ENCODE measurements at regions not wholly inside any gene's neighbourhood (a gene's known extent, or its start where the extent isn't known, plus 50 kb on each side); places are given as distances from the start of the nearest gene placed in this dataset.

GRCh38 chr1:67560580-67561255 is 124.3 kb upstream of the GADD45A start:
- DNase-seq (ENCODE audit: low spot score) = no peak

DNA sequence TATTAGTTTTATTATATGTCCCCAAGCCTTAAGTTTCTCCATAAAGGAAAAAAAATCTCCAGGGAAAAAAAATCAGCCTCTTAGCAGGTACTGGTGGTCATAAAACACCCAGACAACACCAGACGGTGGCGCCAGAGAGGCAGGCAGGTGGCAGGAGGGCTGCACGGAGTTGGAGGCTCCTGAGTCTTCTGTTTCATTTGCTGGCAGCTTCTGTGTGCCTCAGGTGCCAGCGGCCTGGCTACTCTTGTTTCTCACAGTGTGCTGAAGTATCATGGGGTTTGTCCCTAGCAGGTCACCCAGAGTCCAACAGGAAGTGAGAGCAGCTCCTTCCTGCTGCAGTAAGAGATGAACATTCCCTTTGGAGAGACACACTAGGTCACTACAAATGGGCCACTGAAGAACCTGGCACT is 123.3 kb upstream of the GADD45A start:
- DNase-seq (ENCODE audit: low spot score) = no peak

DNA sequence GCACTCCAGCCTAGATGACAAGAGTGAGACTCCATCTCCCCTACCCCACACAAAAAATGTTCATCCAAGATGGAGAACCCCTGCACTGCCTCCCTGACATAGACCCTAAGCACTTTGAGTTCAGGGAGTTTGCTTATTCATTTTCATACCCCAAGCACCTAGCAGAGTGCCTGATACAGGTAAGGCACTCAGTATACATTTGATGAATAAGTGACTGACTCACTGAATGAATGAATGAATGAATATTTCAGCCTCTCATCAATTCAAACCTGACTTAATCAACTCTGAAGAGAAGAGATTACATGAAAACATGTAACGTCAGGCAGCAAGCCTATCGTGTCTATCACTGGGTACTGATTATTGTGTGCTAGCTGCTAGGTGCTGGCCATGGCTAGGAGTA is 121.3 kb upstream of the GADD45A start:
- DNase-seq (ENCODE audit: low spot score) = no peak

DNA sequence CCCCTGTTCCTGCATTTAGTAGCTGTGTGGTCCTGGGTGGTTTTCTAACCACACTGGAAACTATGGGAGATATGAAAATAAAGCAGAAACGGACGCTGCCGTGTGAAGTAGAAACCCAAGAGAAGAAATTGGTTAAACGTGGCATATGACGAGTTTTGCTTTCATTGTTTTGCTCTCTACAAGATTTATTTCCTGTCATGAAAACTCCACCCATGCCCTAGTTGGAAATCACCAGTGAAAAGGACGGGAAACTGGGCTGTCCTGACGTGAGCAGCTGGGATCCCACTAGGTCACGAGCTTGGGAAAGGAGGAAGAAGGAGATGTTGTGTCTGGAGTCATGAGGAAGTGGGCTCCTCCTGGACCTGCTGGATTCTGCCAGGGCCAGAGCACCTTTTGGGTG is 120.8 kb upstream of the GADD45A start:
- no peak for DNase-seq (ENCODE audit: low spot score)

- no peak for DNase-seq (ENCODE audit: low spot score)
Observed at GRCh38 chr1:67566803-67567377, 118.1 kb upstream of the GADD45A start.

DNA sequence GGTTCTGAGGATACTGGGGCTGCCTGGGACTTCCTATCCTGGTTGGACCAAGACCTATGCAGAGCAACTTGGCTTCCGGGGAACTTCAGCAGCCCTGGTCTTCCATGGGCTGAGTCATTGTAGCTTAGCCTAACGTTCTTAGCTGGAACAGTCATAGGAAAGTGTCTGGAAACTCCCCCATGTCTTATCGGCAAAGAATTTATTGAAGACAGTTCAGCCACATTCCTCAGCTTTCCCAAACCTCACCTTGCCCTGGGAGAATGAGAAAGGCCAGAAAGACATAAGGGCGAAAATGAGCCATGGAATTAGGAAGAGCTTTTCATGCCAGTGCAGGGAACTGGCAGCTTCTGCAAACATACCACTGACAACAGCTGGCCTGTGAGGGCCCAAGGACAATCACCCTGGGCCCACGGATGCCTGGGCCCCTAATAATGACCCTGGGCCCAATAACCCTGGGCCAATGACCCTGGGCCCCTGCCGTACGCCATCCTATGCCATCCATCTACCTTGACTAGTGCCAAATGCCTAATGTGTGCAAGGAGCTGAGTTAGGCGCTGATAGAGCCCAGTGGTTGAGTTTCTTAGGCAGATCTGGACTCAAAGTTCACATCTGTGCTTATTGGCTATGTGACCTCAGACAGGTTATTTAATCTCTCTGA is 114.4 kb upstream of the GADD45A start:
- no peak for DNase-seq (ENCODE audit: low spot score)

- no peak for DNase-seq (ENCODE audit: low spot score)
Observed at GRCh38 chr1:67571406-67571805, 113.6 kb upstream of the GADD45A start.

DNA sequence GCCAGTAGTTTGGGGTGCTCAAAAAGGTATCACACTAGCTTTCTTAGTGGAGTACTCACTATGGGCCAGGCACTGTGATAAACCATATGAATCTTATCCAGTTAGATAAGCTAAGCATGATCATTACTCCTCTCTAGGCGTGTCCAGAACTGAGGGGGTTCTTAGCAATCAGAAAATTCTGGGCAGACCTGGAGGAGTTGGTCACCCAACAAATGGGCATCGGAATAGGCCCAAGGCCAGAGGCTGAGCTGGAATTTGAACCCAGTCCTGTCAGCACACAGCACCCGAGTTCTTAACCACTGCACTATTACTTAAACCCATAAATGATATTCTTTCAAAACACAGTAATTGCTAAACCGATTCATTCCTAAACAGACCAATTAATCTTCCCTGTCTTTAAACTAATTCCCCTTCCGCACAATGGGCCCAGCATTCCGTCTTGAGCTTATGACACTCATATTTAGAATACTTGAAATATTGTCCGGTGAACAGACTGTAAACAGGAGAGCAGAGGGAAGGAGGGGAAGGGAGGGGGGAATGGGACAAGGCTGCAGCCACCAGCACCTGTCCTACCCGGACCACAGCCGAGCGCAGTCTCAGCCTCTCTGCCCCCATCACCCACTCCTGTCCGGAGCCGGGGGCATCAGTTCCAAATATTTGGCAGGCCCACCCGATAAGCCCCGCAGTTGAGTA is 113.0 kb upstream of the GADD45A start:
- DNase-seq (ENCODE audit: low spot score) = no peak

DNA sequence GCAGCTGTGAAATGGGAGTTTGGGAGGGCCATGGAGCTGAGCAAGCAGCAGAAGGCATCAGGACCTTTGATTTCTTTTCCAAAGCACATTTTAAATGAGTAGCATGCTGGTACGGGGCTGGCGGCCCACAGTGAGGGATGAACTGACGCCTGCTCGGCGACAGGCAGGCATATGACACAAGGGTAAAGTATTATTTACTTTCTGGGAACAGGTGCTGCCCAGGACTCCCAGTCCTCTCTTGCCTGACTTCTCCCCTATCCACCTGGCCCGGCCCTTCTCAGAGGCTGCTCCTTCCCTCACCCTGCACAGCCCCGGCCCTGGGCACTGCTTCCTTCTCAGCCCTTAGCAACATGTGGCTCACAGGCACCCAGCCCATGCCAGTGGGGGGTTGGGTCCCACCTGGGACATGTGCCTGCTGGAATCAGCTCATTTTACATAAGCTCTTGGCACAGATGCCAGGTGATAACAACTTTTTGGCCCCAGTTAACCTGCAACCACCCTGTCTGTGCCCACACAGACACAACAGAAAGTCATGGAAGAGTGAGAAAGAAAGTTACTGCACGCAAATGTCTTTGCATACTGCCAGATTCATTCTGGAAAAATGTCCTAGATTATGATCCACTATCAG is 112.3 kb upstream of the GADD45A start:
- no peak for DNase-seq (ENCODE audit: low spot score)

GRCh38 chr1:67573311-67573872 is 111.6 kb upstream of the GADD45A start:
- no peak for DNase-seq (ENCODE audit: low spot score)

GRCh38 chr1:67574221-67574620 is 110.8 kb upstream of the GADD45A start:
- DNase-seq (ENCODE audit: low spot score) = no peak

GRCh38 chr1:67575861-67576260 is 109.1 kb upstream of the GADD45A start:
- no peak for DNase-seq (ENCODE audit: low spot score)

DNA sequence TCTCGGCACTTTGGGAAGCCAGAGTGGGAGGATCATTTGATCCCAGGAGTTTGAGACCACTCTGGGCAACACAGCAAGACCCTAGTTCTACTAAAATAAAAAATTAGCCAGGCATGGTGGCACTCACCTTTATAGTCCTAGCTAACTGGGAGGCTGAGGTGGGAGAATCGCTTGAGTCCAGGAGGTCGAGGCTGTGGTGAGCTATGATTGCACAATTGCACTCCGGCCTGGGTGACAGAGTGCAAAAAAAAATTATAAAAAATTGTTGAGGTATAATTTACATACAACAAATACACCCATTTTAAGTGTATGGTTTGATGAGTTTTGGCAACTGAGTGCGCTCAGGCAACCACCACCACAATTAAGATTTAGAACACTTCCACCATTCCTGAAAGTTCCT is 108.5 kb upstream of the GADD45A start:
- DNase-seq (ENCODE audit: low spot score) = no peak

GRCh38 chr1:67577646-67578045 is 107.4 kb upstream of the GADD45A start:
- no peak for DNase-seq (ENCODE audit: low spot score)

- no peak for DNase-seq (ENCODE audit: low spot score)
Observed at GRCh38 chr1:67578397-67579020, 106.5 kb upstream of the GADD45A start.

DNA sequence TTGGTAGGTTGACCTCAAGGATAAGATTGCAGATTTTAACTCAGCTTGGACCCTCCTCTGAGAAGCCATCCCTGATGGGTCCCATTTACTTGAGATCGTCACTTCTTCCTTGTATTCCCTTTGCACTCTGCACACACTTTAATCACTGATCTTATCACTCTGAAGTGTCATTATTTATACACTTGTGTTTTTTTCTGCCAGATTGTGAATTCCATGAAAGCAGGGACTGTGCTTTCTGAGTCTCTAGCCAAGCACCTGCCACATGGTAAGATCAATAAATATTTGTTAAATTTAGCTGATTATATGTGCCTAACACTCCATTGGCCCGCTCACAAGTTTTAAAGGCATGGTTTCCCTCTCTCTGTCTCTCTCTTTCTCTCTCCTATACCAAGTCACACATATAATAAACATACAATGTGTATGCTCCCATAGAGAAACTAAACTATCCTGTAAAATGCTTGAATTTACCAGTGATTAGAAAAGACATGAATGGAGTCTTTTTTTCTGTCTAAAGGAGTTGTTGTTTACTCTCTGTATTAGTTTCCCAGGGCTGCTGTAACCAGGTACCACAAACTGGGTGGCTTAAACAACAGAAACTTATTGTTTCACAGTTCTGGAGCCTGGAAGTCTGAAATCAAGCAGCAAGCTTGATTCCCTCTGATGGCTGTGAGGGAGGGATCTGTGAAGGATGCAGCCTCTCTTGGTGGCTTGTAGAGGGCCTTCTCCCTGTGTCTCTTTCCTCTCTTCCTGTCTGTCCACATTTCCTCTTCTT is 105.2 kb upstream of the GADD45A start:
- DNase-seq (ENCODE audit: low spot score) = no peak

DNA sequence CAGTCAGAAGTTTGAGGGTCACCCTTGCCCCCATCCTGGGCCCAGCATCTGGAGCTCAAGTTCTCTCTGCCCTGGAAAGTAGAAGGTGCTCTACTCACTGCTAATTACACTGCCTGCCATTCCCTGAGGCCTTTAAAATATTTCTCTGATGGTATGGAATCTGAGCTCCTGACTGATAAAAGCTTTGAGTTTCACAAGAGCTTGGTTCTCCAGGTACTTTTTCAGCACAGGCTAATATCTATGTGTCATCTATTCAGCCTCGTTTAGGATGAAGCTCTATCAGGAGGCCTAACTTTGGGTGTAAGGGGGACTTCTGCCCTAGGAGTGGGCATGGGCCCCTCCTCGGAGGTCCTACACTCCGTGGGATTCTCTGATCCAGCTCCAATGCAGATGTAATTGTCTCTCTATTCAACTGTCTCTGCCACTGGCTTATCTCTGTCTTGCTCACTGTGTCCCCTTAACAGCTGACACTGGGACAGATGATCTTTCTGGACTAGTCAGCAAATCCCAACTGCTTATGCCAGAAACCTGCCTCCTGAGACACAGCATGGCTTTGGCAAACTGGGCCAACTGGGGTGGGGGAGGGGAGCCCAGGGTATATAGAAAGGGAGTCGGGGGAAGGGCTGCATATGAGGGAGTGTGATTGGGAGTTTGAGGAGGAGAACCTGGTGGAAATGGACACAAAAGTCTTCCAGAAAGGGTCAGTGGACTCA is 104.2 kb upstream of the GADD45A start:
- no peak for DNase-seq (ENCODE audit: low spot score)

DNA sequence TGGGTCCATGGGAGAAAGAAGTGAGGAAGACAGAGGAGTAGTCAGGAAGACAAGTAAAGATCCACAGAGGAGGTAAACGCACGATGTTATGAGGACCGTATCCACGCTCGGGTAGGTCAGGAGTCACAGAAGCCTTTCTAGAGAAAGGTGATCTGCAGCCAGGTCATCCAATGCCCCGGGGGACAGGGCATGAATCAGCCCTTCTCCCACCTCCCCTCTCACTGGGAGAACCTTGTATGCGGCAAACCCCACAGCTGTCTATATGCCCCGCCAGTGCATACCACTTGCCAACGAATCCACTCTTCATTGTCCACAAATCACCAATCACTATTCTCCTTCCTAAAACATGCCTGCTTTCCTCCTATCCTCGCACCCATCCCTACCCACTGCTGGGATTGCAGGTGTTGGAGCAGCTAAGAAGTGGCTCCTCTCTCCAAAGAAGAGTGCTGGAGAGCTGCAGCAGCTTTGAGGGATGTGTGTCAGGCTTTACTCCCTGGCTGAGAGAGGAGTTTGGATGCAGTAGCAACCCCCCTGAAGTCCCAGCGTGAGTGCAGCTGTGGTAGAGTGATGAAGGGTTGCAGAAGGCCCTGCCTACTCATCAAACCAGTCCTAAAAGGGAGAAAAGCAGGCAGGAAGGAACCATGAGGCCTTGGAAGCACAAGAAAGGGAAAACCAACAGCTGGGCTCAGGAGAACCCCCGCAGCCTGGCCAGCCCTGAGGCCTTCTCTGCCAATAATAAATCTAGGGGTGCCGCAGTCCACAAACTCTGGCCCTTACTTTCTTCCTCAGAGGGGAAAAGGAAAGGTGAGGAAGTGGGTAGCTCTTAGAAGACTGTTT is 102.2 kb upstream of the GADD45A start:
- no peak for DNase-seq (ENCODE audit: low spot score)

DNA sequence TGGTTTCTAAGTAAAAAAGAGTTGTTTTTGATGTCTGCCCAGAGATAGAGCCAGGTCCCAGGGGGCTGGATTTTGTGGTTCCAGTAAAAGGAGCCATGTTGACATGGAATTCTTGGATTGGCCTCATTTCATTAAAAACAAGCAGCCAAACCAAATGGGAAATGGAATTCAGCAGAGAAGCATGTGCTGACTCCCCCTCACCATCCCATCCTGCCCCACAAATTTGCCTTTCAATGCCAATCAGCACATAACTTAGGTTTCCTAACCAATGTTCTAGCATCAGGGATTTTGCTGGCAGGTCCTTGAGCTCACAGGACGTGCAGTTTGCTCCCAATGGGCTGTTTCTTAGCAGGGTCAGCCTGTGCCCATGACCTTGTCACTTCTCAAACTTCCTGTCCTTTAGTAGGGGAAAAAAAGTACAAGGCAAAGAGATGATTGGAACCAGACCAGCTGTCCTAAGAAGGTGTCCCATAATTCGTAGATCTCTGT is 101.5 kb upstream of the GADD45A start:
- no peak for DNase-seq (ENCODE audit: low spot score)
